DMS 273 (cell line): ENCODE measurements at regions not wholly inside any gene's neighbourhood (a gene's known extent, or its start where the extent isn't known, plus 50 kb on each side); places are given as distances from the start of the nearest gene placed in this dataset.

Source experiments
- DNase-seq: peaks from one replicate; lab custom pipeline; 2025; ENCODE audit not compliant: unreplicated experiment; lab: John Stamatoyannopoulos, UW

- DNase-seq = no peak
These were observed 142.4 kb downstream of the DACT1 start for GRCh38 chr14:58780185-58780584.

GRCh38 chr14:58780605-58781004 is 142.8 kb downstream of the DACT1 start:
- DNase-seq = no peak

- DNase-seq = no peak
These were observed 144.2 kb downstream of the DACT1 start for GRCh38 chr14:58782011-58782410.

- no peak for DNase-seq
These were observed 146.2 kb downstream of the DACT1 start for GRCh38 chr14:58783792-58784511.

GRCh38 chr14:58784931-58785330 is 147.2 kb downstream of the DACT1 start:
- no peak for DNase-seq

- no peak for DNase-seq
These were observed 147.9 kb downstream of the DACT1 start for GRCh38 chr14:58785701-58786100.

GRCh38 chr14:58787592-58787991 is 149.8 kb downstream of the DACT1 start:
- no peak for DNase-seq

- no peak for DNase-seq
These were observed 151.1 kb downstream of the DACT1 start for GRCh38 chr14:58788655-58789503.

- DNase-seq = no peak
These were observed 152.0 kb downstream of the DACT1 start for GRCh38 chr14:58789736-58790135.

- no peak for DNase-seq
These were observed 154.7 kb downstream of the DACT1 start for GRCh38 chr14:58792416-58792815.

GRCh38 chr14:58793131-58793740 is 155.5 kb downstream of the DACT1 start:
- no peak for DNase-seq

- no peak for DNase-seq
These were observed 157.4 kb downstream of the DACT1 start for GRCh38 chr14:58794993-58795762.

- no peak for DNase-seq
These were observed 158.7 kb downstream of the DACT1 start for GRCh38 chr14:58796242-58797009.

- peak; percentile 12 for DNase-seq
These were observed 159.3 kb downstream of the DACT1 start for GRCh38 chr14:58797010-58797429.

- DNase-seq = no peak
These were observed 160.4 kb downstream of the DACT1 start for GRCh38 chr14:58798173-58798572.

GRCh38 chr14:58801086-58801485 is 163.3 kb downstream of the DACT1 start:
- DNase-seq = no peak

GRCh38 chr14:58805057-58805456 is 167.3 kb downstream of the DACT1 start:
- DNase-seq = no peak

GRCh38 chr14:58805605-58806409 is 168.0 kb downstream of the DACT1 start:
- peak; percentile 60 for DNase-seq

GRCh38 chr14:58807191-58807590 is 169.4 kb downstream of the DACT1 start:
- DNase-seq = no peak

- DNase-seq = peak; percentile 48
These were observed 171.1 kb downstream of the DACT1 start for GRCh38 chr14:58808828-58809227.
